ENCODE measurements at regions not wholly inside any gene's neighbourhood (a gene's known extent, or its start where the extent isn't known, plus 50 kb on each side); places are given as distances from the start of the nearest gene placed in this dataset.

GRCh38 chr2:66896131-66896530 is 461.2 kb downstream of the MEIS1 start:
- Histone ChIP-seq H3K4me1 (ENCODE audit: control insufficient read depth, insufficient read depth, low read length) (no peaks in the 10 kb centered on the region), H3K9me3 (ENCODE audit: control insufficient read depth, insufficient read depth, low read length) (no peaks in the 10 kb centered on the region), H3K27ac (ENCODE audit: low read depth, low read length) (no peak overlapping the region), H3K36me3 (ENCODE audit: control insufficient read depth, insufficient read depth, low read length) (no peaks in the 10 kb centered on the region), H3K27me3 (ENCODE audit: control insufficient read depth, insufficient read depth, low read length) (no peaks in the 10 kb centered on the region), H3K9ac (ENCODE audit: low read depth, low read length) (no peak overlapping the region), H3K4me3 (ENCODE audit: low read depth, low read length) (no peak overlapping the region)

GRCh38 chr2:66897181-66897580 is 462.3 kb downstream of the MEIS1 start:
- Histone ChIP-seq H3K4me3 (ENCODE audit: low read depth, low read length) (no peak overlapping the region), H3K36me3 (ENCODE audit: control insufficient read depth, insufficient read depth, low read length) (no peaks in the 10 kb centered on the region), H3K27me3 (ENCODE audit: control insufficient read depth, insufficient read depth, low read length) (no peaks in the 10 kb centered on the region), H3K9me3 (ENCODE audit: control insufficient read depth, insufficient read depth, low read length) (no peaks in the 10 kb centered on the region), H3K4me1 (ENCODE audit: control insufficient read depth, insufficient read depth, low read length) (no peaks in the 10 kb centered on the region), H3K9ac (ENCODE audit: low read depth, low read length) (no peak overlapping the region), H3K27ac (ENCODE audit: low read depth, low read length) (no peak overlapping the region)

GRCh38 chr2:66897691-66898150 is 462.8 kb downstream of the MEIS1 start:
- H3K4me3 ChIP-seq (ENCODE audit: low read depth, low read length): no peak overlapping the region
- no peaks in the 10 kb centered on the region for H3K27me3 ChIP-seq (ENCODE audit: control insufficient read depth, insufficient read depth, low read length)
- no peaks in the 10 kb centered on the region for H3K4me1 ChIP-seq (ENCODE audit: control insufficient read depth, insufficient read depth, low read length)
- H3K36me3 ChIP-seq (ENCODE audit: control insufficient read depth, insufficient read depth, low read length): no peaks in the 10 kb centered on the region
- H3K27ac ChIP-seq (ENCODE audit: low read depth, low read length): no peak overlapping the region
- no peak overlapping the region for H3K9ac ChIP-seq (ENCODE audit: low read depth, low read length)
- H3K9me3 ChIP-seq (ENCODE audit: control insufficient read depth, insufficient read depth, low read length): no peaks in the 10 kb centered on the region

- Histone ChIP-seq H3K27me3 (ENCODE audit: control insufficient read depth, insufficient read depth, low read length) (no peaks in the 10 kb centered on the region), H3K4me3 (ENCODE audit: low read depth, low read length) (no peak overlapping the region), H3K27ac (ENCODE audit: low read depth, low read length) (no peak overlapping the region)
Measured at GRCh38 chr2:66899109-66899508, 464.2 kb downstream of the MEIS1 start.

GRCh38 chr2:66899648-66900047 is 464.7 kb downstream of the MEIS1 start:
- Histone ChIP-seq H3K36me3 (ENCODE audit: control insufficient read depth, insufficient read depth, low read length) (no peaks in the 10 kb centered on the region), H3K27ac (ENCODE audit: low read depth, low read length) (no peak overlapping the region), H3K9me3 (ENCODE audit: control insufficient read depth, insufficient read depth, low read length) (no peaks in the 10 kb centered on the region), H3K4me1 (ENCODE audit: control insufficient read depth, insufficient read depth, low read length) (no peaks in the 10 kb centered on the region), H3K4me3 (ENCODE audit: low read depth, low read length) (no peak overlapping the region), H3K27me3 (ENCODE audit: control insufficient read depth, insufficient read depth, low read length) (no peaks in the 10 kb centered on the region), H3K9ac (ENCODE audit: low read depth, low read length) (no peak overlapping the region)

More at GRCh38 chr2:66899109-66899508, 464.2 kb downstream of the MEIS1 start:
- no peaks in the 10 kb centered on the region for H3K4me1 ChIP-seq (ENCODE audit: control insufficient read depth, insufficient read depth, low read length)
- no peak overlapping the region for H3K9ac ChIP-seq (ENCODE audit: low read depth, low read length)
- no peaks in the 10 kb centered on the region for H3K9me3 ChIP-seq (ENCODE audit: control insufficient read depth, insufficient read depth, low read length)
- no peaks in the 10 kb centered on the region for H3K36me3 ChIP-seq (ENCODE audit: control insufficient read depth, insufficient read depth, low read length)

- Histone ChIP-seq H3K27me3 (ENCODE audit: control insufficient read depth, insufficient read depth, low read length) (no peaks in the 10 kb centered on the region), H3K4me1 (ENCODE audit: control insufficient read depth, insufficient read depth, low read length) (no peaks in the 10 kb centered on the region), H3K9ac (ENCODE audit: low read depth, low read length) (no peak overlapping the region), H3K27ac (ENCODE audit: low read depth, low read length) (no peak overlapping the region), H3K36me3 (ENCODE audit: control insufficient read depth, insufficient read depth, low read length) (no peaks in the 10 kb centered on the region), H3K9me3 (ENCODE audit: control insufficient read depth, insufficient read depth, low read length) (no peaks in the 10 kb centered on the region), H3K4me3 (ENCODE audit: low read depth, low read length) (no peak overlapping the region)
Measured at GRCh38 chr2:66901344-66901743, 466.4 kb downstream of the MEIS1 start.

GRCh38 chr2:66903183-66903582 is 468.3 kb downstream of the MEIS1 start:
- no peaks in the 10 kb centered on the region for H3K9me3 ChIP-seq (ENCODE audit: control insufficient read depth, insufficient read depth, low read length)
- H3K27ac ChIP-seq (ENCODE audit: low read depth, low read length): no peak overlapping the region
- no peak overlapping the region for H3K4me3 ChIP-seq (ENCODE audit: low read depth, low read length)
- no peak overlapping the region for H3K9ac ChIP-seq (ENCODE audit: low read depth, low read length)
- no peaks in the 10 kb centered on the region for H3K36me3 ChIP-seq (ENCODE audit: control insufficient read depth, insufficient read depth, low read length)
- no peaks in the 10 kb centered on the region for H3K27me3 ChIP-seq (ENCODE audit: control insufficient read depth, insufficient read depth, low read length)
- no peaks in the 10 kb centered on the region for H3K4me1 ChIP-seq (ENCODE audit: control insufficient read depth, insufficient read depth, low read length)

- H3K27me3 ChIP-seq (ENCODE audit: control insufficient read depth, insufficient read depth, low read length): no peaks in the 10 kb centered on the region
- H3K4me3 ChIP-seq (ENCODE audit: low read depth, low read length): no peak overlapping the region
- H3K27ac ChIP-seq (ENCODE audit: low read depth, low read length): no peak overlapping the region
- no peaks in the 10 kb centered on the region for H3K4me1 ChIP-seq (ENCODE audit: control insufficient read depth, insufficient read depth, low read length)
- H3K9me3 ChIP-seq (ENCODE audit: control insufficient read depth, insufficient read depth, low read length): no peaks in the 10 kb centered on the region
- H3K9ac ChIP-seq (ENCODE audit: low read depth, low read length): no peak overlapping the region
- no peaks in the 10 kb centered on the region for H3K36me3 ChIP-seq (ENCODE audit: control insufficient read depth, insufficient read depth, low read length)
Measured at GRCh38 chr2:66903745-66904465, 469.0 kb downstream of the MEIS1 start.

- Histone ChIP-seq H3K36me3 (ENCODE audit: control insufficient read depth, insufficient read depth, low read length) (no peaks in the 10 kb centered on the region), H3K27ac (ENCODE audit: low read depth, low read length) (no peak overlapping the region), H3K4me1 (ENCODE audit: control insufficient read depth, insufficient read depth, low read length) (no peaks in the 10 kb centered on the region), H3K9me3 (ENCODE audit: control insufficient read depth, insufficient read depth, low read length) (no peaks in the 10 kb centered on the region), H3K4me3 (ENCODE audit: low read depth, low read length) (no peak overlapping the region), H3K9ac (ENCODE audit: low read depth, low read length) (no peak overlapping the region), H3K27me3 (ENCODE audit: control insufficient read depth, insufficient read depth, low read length) (no peaks in the 10 kb centered on the region)
Measured at GRCh38 chr2:66915237-66915636, 480.3 kb downstream of the MEIS1 start.

GRCh38 chr2:66919286-66919685 is 477.8 kb upstream of the ETAA1 start:
- no peaks in the 10 kb centered on the region for H3K4me1 ChIP-seq (ENCODE audit: control insufficient read depth, insufficient read depth, low read length)
- H3K36me3 ChIP-seq (ENCODE audit: control insufficient read depth, insufficient read depth, low read length): no peaks in the 10 kb centered on the region
- H3K27ac ChIP-seq (ENCODE audit: low read depth, low read length): no peak overlapping the region
- H3K9ac ChIP-seq (ENCODE audit: low read depth, low read length): no peak overlapping the region
- no peaks in the 10 kb centered on the region for H3K27me3 ChIP-seq (ENCODE audit: control insufficient read depth, insufficient read depth, low read length)
- no peak overlapping the region for H3K4me3 ChIP-seq (ENCODE audit: low read depth, low read length)
- H3K9me3 ChIP-seq (ENCODE audit: control insufficient read depth, insufficient read depth, low read length): no peaks in the 10 kb centered on the region

- Histone ChIP-seq H3K36me3 (ENCODE audit: control insufficient read depth, insufficient read depth, low read length) (no peaks in the 10 kb centered on the region), H3K4me1 (ENCODE audit: control insufficient read depth, insufficient read depth, low read length) (no peaks in the 10 kb centered on the region), H3K9ac (ENCODE audit: low read depth, low read length) (no peak overlapping the region), H3K9me3 (ENCODE audit: control insufficient read depth, insufficient read depth, low read length) (no peaks in the 10 kb centered on the region), H3K27ac (ENCODE audit: low read depth, low read length) (no peak overlapping the region), H3K4me3 (ENCODE audit: low read depth, low read length) (no peak overlapping the region), H3K27me3 (ENCODE audit: control insufficient read depth, insufficient read depth, low read length) (no peaks in the 10 kb centered on the region)
Measured at GRCh38 chr2:66920415-66920814, 476.7 kb upstream of the ETAA1 start.

Data from HUES48 (cell line).